HG02678 (cell line): ENCODE measurements at regions not wholly inside any gene's neighbourhood (a gene's known extent, or its start where the extent isn't known, plus 50 kb on each side); places are given as distances from the start of the nearest gene placed in this dataset.

ENCODE experiments used
- ATAC-seq: cut with Tn5 transposase; IDR thresholded peaks from one replicate; pipeline ENCODE4 v1.9.1; 2021; ENCODE audit warnings: mild to moderate bottlenecking, moderate library complexity; ENCODE audit not compliant: unreplicated experiment

DNA sequence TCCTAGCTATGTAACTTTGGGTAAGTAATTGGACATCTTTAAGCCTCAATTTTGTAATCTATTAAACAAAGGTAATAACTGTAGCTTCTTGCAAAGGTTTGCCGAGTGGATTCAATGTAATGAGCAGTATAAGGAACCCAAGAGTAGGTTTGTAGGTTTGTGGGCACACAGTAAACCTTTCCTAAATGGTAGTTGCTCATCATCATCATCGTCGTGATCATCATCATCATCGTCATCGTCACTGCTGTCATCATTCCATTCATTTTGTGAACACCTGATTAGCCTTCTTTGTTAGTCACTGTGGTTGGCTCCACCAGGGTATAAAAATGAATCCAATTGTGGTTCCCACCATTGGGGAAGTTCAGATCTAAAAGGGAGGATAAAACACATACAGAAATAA is 223.1 kb upstream of the KIRREL3 start:
- no peak for ATAC-seq

DNA sequence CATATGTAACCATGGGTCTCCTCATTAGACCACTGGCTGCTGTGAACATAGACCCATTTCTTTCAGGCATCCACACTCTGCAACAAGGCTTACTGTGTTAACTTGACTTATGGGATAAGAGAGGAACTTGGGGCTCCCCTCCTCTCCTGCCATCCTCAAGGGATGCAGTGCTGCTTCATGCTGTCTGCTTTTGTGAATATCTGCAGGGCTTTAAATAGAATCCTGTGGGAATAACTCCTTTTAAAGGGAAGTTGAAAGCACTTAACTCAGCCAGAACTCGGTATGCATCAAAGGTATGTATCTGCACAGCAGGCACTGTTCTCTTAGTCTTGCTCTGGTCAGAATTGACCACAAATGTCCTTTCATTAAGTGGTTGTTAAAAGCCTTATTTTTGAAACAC is 222.5 kb upstream of the KIRREL3 start:
- no peak for ATAC-seq

- no peak for ATAC-seq
These were observed 219.1 kb upstream of the KIRREL3 start for GRCh38 chr11:127219704-127220103.

- no peak for ATAC-seq
These were observed 217.7 kb upstream of the KIRREL3 start for GRCh38 chr11:127218275-127218608.

DNA sequence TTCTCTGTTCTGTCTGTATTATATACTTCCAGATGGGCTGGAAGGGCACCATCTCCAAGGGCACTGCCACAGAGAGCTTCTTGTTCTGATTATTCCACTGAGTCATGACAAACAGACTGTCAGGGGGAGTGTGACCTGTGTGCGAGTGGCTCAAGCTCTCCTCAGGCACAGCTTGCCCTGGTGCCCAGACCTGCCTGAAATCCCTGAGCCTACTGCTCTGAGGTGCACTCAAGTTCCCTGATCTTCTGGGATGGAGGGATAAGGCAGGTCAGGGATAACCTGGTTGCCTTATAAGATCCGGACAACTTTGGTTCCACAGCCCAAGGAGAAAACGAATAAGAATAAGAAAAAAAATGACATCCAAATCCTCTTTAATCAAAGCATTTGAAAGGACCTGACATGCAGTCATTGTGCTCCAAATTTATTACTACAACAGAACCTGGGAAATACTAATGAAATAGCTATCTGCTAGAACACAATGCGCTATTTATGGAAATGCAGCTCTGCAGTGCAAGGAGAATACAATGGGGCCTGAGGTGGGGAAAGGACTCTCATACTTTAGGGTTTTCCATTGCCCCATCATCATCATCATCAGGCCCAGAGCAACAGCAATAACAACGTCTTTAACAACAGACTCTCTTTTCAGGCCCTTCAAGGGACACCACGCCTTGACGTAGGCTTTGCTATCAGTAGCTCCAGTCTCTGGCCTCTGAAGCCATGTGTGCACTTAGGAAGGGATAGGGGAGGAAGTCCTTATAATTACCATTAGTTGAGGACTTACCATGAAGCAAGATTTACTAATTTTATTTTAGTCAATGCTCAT is 217.1 kb upstream of the KIRREL3 start:
- no peak for ATAC-seq

DNA sequence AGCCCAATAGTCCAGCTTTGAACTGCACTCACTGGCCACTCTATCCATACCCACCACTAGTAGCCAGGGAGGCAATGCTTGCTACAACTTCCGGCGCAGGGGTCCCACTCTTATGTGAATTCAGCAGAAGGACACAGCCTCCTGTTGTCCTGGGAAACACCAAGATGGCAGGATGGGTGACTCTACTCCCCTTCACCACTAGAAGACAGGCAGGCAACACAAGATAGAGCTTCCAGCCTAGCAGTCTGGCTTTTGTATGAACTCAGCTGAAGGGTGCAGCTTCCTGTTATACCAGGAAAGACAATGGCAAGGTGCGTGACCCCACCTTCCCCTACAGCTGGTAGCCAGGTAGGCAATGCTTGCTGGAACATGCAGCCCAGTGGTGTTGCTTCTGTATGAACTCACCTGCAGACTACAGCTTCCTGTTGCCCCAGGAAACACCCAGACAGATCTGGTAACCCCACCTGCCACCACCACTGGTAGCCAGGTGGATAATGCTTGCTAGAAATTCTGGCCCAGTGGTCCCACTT is 205.2 kb upstream of the KIRREL3 start:
- no peak for ATAC-seq

- ATAC-seq: no peak
These were observed 202.9 kb upstream of the KIRREL3 start for GRCh38 chr11:127203490-127203889.

- no peak for ATAC-seq
These were observed 201.5 kb upstream of the KIRREL3 start for GRCh38 chr11:127202105-127202504.

DNA sequence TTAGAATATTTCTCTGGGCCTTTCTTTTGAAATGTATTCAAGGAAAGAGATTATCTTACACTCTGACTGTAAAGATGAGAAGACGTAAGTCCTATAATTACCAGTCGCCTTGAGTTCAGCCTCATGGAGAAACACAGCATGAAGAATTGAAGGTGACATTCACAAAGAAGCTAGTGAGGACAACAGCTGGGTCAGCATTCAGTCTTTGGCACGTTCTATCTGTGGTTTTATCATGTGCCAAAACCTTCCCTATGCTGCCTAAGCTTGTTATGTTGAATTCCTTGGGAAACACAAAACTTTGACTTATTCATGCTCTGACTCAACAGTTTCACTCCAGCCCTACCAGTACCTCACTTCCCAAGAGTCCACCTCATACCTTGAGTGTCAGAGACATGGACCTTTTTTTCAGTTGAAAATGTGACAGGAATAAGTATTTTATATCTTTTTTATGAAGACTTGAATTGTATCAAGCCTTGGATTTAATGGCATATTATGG is 198.8 kb upstream of the KIRREL3 start:
- ATAC-seq: no peak

GRCh38 chr11:127195501-127196120 is 195.0 kb upstream of the KIRREL3 start:
- no peak for ATAC-seq

- ATAC-seq: no peak
These were observed 194.0 kb upstream of the KIRREL3 start for GRCh38 chr11:127194521-127194920.

DNA sequence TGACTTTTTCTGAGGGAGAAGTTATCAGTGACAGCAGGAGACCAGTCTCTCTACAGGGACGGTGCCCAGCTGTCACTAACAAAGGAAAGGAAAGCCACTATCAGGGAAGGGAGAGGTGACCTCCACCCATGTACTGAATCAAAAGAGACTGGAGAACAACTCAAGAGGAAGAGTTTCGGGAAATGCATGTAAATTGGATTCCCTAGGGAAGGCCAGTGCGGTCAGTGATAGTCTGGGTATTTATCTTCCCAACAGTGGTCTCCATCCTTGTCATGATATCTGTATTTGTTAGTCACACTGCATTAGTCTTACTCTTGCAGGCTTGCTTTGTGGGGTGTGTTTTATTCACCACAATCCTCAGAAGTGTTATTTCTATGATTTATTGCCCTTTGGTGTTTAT is 193.4 kb upstream of the KIRREL3 start:
- no peak for ATAC-seq

GRCh38 chr11:127191689-127192088 is 191.1 kb upstream of the KIRREL3 start:
- ATAC-seq: no peak

GRCh38 chr11:127191261-127191660 is 190.7 kb upstream of the KIRREL3 start:
- no peak for ATAC-seq

DNA sequence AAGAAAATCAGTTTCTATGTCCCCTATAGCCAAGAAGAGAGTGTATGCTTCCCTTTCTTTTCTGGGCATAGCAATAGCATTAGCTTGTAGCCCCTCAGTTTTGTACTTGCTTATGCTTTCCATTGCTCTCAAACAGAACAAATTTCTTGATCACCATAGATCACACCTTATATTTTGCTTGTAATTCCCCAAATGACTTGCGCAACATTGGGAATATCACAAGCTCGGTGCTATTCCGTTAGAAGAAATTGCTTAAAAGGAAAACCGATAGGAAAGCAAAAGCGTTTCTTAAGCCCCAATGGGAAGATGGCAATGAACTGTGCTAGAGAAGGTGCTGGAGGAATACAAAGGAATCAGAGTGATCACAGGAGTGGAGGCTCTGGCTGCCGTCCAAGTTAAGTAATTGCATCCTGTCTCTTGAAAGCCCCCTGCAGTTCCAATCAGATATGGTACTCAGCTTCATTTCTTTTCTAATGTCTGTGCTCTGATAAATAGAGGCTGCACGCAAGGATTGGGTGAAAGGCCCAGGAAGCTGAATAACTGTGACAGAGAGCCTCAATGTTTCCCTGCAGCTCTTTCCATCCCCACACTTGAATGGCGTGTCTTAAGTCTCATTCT is 182.1 kb upstream of the KIRREL3 start:
- no peak for ATAC-seq

DNA sequence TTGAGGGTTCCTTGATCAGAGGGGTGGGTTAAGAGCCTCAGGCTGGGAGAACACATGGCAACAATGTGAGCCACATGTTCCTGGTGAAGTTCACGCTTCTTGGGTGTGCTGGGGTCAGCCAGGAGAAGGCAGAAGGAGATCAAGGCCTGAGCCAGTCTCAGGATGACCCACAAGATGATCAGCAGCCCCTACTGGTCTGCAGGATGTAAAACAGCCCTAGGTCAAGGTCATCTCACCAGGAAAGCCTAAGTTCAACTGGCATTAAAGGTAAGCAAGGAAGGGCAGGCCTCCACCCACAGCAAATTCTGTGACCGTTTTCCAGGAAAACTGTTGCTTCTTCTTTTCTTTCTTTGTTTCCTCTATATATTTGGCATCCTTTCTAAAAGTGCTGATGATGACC is 156.7 kb upstream of the KIRREL3 start:
- ATAC-seq: no peak

- ATAC-seq: no peak
These were observed 148.8 kb upstream of the KIRREL3 start for GRCh38 chr11:127149410-127149809.

- ATAC-seq: no peak
These were observed 142.7 kb upstream of the KIRREL3 start for GRCh38 chr11:127143251-127143650.

DNA sequence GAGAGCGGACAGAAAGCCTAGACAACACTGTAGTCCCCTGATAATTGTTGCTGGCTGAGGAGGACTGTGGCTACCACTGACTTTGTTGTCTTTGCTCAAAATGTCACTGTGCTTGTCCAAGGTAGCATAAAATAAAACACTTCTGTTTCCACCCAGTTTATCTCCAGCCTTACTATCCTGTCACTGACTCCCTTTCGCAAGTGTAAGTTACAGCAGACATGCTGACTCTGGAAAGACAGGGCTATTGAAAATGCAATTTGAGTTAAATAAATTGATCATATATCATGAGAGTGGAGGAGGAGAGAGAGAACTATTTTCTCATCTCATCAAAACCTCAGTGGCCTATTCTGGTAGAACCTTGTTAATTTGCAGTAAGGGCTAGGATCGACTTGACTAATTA is 138.0 kb upstream of the KIRREL3 start:
- ATAC-seq: no peak

GRCh38 chr11:127137771-127138280 is 137.3 kb upstream of the KIRREL3 start:
- no peak for ATAC-seq

- ATAC-seq: no peak
These were observed 135.9 kb upstream of the KIRREL3 start for GRCh38 chr11:127136438-127136837.

DNA sequence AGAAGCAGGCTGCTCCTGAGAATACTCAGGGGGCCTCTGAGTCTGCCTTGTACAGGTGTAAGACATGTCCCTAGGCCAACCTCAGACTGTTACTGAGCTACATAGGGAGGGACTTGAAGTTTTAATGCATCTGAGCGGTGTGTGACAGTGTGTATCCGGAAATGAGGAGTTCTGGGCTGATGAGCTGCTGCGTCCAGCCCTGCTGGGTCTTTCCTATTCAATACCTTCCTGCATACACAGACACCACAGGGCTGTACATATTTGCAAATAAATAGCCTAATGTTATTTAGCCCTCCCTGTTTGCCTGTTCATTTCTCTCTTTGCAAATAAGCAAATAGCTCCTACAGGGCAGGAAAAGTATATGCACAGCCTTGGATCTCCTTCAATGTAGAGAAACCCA is 134.7 kb upstream of the KIRREL3 start:
- ATAC-seq: no peak
